ENCODE measurements at regions not wholly inside any gene's neighbourhood (a gene's known extent, or its start where the extent isn't known, plus 50 kb on each side); places are given as distances from the start of the nearest gene placed in this dataset.

DNA sequence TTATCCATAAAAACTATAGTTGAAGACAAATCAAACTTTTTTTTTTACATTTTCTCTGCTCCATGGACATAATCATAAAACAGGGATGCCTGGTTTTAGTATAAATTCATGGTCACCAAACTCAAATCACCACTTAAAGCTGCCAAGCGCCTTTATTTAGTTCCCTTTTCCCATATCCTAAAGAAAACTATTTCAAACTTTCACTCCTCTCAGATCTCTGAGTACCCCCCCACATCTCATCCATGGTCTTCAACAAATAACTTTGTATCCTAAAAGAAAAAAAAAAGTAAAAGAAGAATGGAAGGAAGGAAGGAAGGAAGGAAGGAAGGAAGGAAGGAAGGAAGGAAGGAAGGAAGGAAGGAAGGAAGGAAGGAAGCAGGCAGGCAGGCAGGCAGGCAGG is 1438.7 kb downstream of the C4orf33 start (continued):
- TF ChIP-seq, protein P1, sequence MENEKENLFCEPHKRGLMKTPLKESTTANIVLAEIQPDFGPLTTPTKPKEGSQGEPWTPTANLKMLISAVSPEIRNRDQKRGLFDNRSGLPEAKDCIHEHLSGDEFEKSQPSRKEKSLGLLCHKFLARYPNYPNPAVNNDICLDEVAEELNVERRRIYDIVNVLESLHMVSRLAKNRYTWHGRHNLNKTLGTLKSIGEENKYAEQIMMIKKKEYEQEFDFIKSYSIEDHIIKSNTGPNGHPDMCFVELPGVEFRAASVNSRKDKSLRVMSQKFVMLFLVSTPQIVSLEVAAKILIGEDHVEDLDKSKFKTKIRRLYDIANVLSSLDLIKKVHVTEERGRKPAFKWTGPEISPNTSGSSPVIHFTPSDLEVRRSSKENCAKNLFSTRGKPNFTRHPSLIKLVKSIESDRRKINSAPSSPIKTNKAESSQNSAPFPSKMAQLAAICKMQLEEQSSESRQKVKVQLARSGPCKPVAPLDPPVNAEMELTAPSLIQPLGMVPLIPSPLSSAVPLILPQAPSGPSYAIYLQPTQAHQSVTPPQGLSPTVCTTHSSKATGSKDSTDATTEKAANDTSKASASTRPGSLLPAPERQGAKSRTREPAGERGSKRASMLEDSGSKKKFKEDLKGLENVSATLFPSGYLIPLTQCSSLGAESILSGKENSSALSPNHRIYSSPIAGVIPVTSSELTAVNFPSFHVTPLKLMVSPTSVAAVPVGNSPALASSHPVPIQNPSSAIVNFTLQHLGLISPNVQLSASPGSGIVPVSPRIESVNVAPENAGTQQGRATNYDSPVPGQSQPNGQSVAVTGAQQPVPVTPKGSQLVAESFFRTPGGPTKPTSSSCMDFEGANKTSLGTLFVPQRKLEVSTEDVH (IDR thresholded peaks at IDR 0.05; ENCODE audit: low read depth, partially characterized antibody), result no peak

DNA sequence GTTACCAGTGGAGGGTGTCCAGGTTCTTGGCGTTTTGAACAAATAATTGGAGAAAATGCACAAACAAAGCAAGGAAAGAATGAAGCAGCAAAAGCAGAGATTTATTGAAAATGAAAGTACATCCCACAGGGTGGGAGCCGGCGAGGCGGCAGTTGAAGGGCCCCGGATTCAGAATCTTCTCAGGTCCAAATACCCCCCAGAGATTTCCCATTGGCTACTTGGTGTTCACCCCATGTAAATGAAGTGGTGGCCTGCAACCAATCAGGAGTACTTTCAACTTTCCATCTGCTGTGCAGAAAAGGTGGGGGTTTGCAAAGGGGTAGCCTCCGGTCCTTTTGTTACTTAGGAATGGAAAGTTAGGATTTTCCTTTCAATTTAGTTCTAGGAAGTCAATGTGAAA is 1447.0 kb downstream of the C4orf33 start:
- in situ Hi-C loops (cut with MboI), result no loop called here
- Histone ChIP-seq H3K4me2 (ENCODE audit: control insufficient read depth, insufficient read depth) (no peak overlapping the region), H3K9me3 (replicated peaks; ENCODE audit: control insufficient read depth, insufficient read depth, low read length) (no peaks in the 10 kb centered on the region), H3K9ac (ENCODE audit: control insufficient read depth, insufficient read depth, low read length) (no peak overlapping the region), H3K27me3 (replicated peaks in 1 of 2; ENCODE audit: control insufficient read depth in 2 of 2, insufficient read depth in 2 of 2, low read length in 1 of 2) (no peaks in the 10 kb centered on the region), H2AFZ (ENCODE audit: control insufficient read depth, low read depth, low read length) (no peak overlapping the region), H3K4me1 (ENCODE audit: control insufficient read depth, insufficient read depth, low read length) (no peaks in the 10 kb centered on the region), H3K27ac (ENCODE audit: control insufficient read depth, insufficient read depth) (no peak overlapping the region), H3K79me2 (ENCODE audit: control insufficient read depth, insufficient read depth, low read length) (no peaks in the 10 kb centered on the region), H3K36me3 (ENCODE audit: control insufficient read depth in 2 of 2, insufficient read depth in 2 of 2, low read length in 1 of 2) (no peaks in the 10 kb centered on the region), H3K4me3 (no peak overlapping the region), H4K20me1 (ENCODE audit: control insufficient read depth, insufficient read depth) (no peaks in the 10 kb centered on the region)
- DNase-seq (ENCODE audit: low read depth, low spot score), result no peak
- intact Hi-C loops (cut with micrococcal nuclease; ENCODE audit: unreplicated experiment), result no loop called here
- POLR2A ChIA-PET, result no interaction called here
- CTCF ChIA-PET, result no interaction called here
- SMC1A ChIA-PET (ENCODE audit: uncharacterized antibody, unreplicated experiment), result no interaction called here
- RAD21 ChIA-PET (ENCODE audit: unreplicated experiment), result no interaction called here
- WGBS (ENCODE audit: insufficient coverage, insufficient replicate concordance, low lambda C conversion rate, missing lambda C conversion rate), result 39% methylated on average over 6 of the region's 6 CpGs
- ATAC-seq, result no peak
- no TSS peak for BruUV-seq (replicated peaks)
- no peak for FAIRE-seq
- TF ChIP-seq ZNF207 (IDR thresholded peaks at IDR 0.05; ENCODE audit: borderline replicate concordance) (no peak), JUNB (IDR thresholded peaks at IDR 0.05) (no peak), NFIC (IDR thresholded peaks at IDR 0.05; ENCODE audit: low read depth, low read length) (no peak), IRF4 (IDR thresholded peaks at IDR 0.05; ENCODE audit: low read depth, low read length) (no peak), SUZ12 (IDR thresholded peaks at IDR 0.05; ENCODE audit: unreplicated experiment) (no peak), KAT2A (conservative IDR thresholded peaks at IDR 0.05; ENCODE audit: control insufficient read depth, low read depth, low read length) (no peak), TAF1 (IDR thresholded peaks at IDR 0.05; ENCODE audit: borderline replicate concordance, low read depth, low read length) (no peak), RFX5 (IDR thresholded peaks at IDR 0.05; ENCODE audit: low read depth, low read length) (no peak), CHD1 (IDR thresholded peaks at IDR 0.05; ENCODE audit: low read depth, low read length) (no peak), STAT1 (conservative IDR thresholded peaks at IDR 0.05) (no peak), JUND (IDR thresholded peaks at IDR 0.05; ENCODE audit: low read depth, low read length) (no peak)
- TF ChIP-seq, protein P2, sequence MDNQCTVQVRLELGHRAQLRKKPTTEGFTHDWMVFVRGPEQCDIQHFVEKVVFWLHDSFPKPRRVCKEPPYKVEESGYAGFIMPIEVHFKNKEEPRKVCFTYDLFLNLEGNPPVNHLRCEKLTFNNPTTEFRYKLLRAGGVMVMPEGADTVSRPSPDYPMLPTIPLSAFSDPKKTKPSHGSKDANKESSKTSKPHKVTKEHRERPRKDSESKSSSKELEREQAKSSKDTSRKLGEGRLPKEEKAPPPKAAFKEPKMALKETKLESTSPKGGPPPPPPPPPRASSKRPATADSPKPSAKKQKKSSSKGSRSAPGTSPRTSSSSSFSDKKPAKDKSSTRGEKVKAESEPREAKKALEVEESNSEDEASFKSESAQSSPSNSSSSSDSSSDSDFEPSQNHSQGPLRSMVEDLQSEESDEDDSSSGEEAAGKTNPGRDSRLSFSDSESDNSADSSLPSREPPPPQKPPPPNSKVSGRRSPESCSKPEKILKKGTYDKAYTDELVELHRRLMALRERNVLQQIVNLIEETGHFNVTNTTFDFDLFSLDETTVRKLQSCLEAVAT (IDR thresholded peaks at IDR 0.05), result no peak
- TF ChIP-seq, protein P3, sequence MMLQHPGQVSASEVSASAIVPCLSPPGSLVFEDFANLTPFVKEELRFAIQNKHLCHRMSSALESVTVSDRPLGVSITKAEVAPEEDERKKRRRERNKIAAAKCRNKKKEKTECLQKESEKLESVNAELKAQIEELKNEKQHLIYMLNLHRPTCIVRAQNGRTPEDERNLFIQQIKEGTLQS (IDR thresholded peaks at IDR 0.05; ENCODE audit: borderline replicate concordance, extremely low read depth, low read depth, low read length), result no peak
- TF ChIP-seq, protein P4, sequence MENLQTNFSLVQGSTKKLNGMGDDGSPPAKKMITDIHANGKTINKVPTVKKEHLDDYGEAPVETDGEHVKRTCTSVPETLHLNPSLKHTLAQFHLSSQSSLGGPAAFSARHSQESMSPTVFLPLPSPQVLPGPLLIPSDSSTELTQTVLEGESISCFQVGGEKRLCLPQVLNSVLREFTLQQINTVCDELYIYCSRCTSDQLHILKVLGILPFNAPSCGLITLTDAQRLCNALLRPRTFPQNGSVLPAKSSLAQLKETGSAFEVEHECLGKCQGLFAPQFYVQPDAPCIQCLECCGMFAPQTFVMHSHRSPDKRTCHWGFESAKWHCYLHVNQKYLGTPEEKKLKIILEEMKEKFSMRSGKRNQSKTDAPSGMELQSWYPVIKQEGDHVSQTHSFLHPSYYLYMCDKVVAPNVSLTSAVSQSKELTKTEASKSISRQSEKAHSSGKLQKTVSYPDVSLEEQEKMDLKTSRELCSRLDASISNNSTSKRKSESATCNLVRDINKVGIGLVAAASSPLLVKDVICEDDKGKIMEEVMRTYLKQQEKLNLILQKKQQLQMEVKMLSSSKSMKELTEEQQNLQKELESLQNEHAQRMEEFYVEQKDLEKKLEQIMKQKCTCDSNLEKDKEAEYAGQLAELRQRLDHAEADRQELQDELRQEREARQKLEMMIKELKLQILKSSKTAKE (IDR thresholded peaks at IDR 0.05; ENCODE audit: low read depth, poor library complexity, severe bottlenecking), result no peak
- TF ChIP-seq, protein P5, sequence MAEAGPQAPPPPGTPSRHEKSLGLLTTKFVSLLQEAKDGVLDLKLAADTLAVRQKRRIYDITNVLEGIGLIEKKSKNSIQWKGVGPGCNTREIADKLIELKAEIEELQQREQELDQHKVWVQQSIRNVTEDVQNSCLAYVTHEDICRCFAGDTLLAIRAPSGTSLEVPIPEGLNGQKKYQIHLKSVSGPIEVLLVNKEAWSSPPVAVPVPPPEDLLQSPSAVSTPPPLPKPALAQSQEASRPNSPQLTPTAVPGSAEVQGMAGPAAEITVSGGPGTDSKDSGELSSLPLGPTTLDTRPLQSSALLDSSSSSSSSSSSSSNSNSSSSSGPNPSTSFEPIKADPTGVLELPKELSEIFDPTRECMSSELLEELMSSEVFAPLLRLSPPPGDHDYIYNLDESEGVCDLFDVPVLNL (IDR thresholded peaks at IDR 0.05; ENCODE audit: low read depth, low read length), result no peak

Data from GM12878 (cell line).